NAMALWA (cell line): ENCODE measurements at regions not wholly inside any gene's neighbourhood (a gene's known extent, or its start where the extent isn't known, plus 50 kb on each side); places are given as distances from the start of the nearest gene placed in this dataset.
"Not testable (repeated sequence)": the region's sequence is repeated elsewhere in the genome, so short reads cannot be mapped to it uniquely, and the experiment has no call there.

Experiments used
- DNase-seq: peaks from one replicate; pipeline ENCODE4 v3.0.0-alpha.2; 2015; ENCODE audit warnings: low spot score

DNA sequence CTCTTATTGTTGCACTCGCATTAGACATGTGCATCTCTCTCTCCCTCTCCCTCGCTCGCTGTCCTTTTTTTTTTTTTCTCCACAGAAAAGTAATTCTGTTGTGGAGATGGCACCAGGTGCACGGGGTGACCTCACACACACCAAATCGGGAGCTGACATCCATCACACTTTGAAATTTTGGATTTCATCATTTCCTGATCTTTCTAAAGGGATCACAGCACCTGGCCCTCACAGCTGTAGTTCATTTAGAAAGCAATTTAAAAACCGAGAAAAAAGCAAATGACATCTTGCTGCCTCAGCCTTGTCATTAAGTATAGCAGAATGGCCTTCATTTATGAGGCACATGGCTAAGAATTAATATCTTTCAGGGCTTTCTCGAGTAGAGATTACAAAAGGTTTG lies 717.2 kb downstream of the RNF144A start:
- DNase-seq = peak; percentile 88

DNA sequence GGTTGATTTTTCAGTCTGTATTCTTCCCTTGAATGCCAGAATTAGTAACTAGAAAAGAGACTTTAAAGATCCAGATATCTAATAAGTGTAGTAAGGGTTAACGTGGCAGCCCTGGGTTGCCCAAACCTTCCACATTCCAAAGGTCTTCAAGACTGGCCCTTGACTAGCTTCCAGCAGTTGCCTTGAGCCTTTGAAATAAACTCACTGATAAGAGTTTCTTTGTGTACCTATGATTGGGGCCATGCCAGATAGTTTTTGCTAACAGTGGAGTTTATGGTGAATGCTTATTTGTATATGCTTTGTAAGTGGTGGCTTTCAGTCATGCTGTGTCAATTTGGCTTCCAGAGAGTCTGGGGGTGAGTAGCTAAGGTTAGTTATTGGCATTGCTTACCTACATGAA lies 722.3 kb downstream of the RNF144A start:
- no peak for DNase-seq

DNA sequence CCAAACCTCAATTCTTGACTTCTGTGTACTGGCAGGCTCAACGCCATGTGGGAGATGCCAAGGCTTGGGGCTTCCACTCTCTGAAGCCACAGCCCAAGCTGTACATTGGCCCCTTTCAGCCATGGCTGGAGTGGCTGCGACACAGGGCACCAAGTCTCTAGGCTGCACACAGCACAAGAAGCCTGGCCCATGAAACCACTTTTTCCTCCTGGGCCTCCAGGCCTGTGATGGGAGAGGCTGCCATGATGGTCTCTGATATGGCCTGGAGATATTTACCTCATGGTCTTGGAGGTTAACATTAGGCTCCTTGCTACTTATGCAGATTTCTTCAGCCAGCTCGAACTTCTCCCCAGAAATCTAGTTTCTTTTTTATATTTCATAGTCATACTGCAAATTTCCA lies 724.1 kb downstream of the RNF144A start:
- DNase-seq = not testable (repeated sequence)

DNA sequence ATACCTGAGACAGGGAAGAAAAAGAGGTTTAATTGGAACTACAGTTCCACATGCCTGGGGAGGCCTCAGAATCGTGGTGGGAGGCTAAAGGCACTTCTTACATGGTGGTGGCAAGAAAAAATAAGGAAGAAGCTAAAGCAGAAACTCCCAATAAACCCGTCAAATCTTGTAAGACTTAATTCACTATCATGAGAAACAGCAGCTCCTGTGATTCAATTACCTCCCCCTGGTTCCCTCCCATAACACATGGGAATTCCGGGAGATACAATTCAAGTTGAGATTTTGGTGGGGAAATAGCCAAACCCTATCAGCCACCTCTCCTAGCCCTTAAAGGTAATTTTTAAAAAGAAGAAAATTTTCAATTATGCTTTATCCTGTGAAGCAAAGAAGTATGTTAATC lies 728.8 kb downstream of the RNF144A start:
- no peak for DNase-seq

DNA sequence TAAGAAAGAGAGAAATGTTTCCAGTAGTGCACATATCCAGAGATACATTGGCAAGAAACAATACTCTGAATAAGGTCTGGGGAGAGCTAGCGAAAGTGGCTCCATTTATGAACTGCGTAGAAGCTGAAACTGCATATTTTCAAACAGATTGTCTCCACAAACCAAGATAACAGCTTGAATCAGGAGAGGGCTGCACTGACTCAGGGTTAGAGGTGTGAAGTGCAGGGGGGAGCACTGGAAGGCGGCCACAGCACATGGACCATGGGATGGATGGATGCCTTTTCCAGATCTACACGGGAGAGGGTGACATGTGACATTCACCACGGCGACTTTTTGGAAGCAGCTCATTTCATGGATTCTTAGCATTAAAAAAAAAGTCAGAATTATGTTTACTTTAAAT lies 729.4 kb downstream of the RNF144A start:
- no peak for DNase-seq

DNA sequence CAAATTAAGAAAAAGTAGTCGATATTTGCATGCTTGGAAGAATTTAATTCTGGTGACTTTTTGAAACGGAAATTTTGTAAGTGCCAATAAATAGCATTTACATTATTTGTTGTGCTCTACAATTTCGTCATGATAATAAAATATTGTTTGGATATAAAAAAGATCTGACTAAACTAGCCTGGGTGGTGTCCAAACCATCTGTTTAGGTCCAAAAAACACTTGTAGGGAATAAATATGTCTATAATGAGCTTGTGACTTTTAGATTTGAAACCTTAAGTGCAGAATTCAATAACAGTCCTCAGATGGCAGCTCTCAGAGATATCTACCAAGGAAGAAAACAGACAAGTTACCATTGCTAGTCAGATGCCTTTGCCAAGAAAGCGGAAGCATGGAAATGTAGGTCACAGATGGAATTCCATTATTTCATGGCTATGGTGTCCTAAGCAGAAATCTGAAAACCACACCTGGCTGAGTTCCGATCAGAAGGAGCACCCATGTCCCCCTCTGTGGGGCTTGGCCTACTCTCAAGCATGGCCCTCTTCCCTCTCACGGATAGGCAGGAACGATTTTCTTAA lies 731.1 kb downstream of the RNF144A start:
- no peak for DNase-seq

DNA sequence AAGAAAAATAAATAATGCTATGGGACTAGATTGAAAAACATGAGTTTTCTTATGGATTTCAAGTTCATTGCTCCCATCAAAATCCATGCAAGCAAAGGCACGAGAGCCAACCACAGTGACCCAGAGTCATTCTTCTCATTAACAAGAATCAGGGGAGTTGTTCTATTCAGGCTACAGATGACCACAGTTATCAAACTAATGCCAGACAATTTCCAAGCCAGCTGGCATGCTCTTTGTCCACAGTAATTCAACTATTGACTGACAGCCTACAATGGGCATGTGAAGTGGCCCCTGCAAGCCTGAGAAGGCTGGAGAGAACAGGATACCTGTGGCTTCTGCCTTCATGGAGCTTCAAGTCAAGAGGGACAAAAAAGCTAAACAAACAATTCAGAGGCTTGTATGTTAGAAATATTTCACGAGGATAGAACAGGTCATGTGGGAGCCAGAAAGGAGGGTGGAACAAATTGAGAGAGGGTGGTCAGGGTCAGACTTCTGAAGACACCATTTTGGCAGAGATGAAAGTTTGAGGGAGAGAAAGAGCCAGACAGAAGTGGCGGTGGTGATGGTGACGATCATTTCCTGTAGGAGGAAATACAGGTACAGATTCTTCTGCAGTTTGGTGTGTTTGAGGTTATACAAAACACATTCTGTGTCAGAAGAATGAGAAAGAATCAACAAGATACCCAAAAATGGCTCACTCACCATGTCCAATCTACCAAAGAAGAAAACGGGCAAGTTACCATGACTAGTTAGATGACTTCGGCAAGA lies 732.4 kb downstream of the RNF144A start:
- no peak for DNase-seq

DNA sequence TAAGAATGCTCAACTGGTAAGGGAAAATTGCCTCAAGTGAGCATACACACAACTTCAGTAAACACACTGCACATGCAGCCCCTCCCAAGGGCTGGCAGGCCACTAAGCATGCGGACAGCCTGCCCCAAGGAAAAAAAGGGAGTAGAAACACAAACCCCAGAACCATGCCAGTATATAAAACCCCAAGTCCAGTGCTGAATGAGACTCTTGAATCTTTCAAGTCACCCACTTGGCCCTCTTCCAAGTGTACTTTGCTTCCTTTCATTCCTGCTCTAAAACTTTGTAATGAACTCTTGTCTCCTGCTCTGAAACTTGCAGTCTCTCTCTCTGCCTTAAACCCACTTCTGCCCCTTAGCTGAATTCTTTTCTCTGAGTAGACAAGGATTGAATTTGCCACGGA lies 736.4 kb downstream of the RNF144A start:
- DNase-seq = no peak

DNA sequence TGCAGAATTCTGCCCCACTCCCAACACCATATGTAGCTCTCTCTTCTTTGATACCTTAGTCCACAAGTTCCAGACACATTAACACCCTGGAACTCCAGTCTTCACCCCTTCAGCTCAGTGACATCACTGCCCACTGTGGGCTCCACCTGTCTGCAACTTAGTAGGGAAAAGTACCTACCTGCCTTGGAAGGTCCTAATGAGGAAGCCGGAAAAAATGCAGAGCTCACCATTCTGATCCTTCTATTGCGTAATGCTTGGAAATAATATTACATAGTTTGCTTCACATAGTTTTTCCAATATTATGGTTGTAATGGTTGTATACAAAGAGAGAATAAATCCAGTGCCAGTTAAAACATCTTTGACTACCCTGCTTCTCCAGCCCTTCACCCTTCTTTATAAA lies 738.4 kb downstream of the RNF144A start:
- no peak for DNase-seq

DNA sequence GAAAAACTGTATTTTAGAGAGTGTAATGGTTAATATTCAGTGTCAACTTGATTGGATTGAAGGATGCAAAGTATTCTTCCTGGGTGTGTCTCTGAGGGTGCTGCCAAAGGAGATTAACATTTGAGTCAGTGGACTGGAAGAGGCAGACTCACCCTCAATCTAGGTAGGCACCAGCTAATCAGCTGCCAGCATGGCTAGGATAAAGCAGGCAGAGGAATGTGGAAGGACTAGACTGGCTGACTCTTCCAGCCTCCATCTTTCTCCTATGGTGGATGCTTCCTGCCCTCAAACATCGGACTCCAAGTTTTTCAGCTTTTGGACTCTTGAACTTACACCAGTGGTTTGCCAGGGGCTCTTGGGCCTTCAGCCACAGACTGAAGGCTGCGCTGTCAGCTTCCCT lies 740.3 kb downstream of the RNF144A start:
- DNase-seq = not testable (repeated sequence)

DNA sequence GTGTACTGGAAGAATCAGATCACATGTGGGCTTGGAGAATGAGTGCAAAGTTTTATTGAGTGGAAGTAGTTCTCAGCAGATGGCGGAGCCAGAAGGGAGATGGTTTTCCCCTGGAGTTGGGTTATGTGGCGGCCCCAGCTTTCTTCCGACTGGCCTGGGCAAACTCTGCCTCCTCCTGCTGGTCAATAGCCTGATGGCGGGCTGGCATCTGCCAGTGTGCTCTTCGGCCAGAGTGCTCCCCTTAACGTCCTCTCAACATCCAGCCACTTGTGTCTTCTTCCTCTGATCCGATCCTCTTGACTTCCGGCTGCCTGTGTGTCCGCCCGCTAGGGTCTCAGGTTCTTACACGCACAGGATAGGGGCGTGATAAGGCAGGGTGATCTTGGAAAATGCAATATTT lies 741.3 kb downstream of the RNF144A start:
- DNase-seq = no peak

DNA sequence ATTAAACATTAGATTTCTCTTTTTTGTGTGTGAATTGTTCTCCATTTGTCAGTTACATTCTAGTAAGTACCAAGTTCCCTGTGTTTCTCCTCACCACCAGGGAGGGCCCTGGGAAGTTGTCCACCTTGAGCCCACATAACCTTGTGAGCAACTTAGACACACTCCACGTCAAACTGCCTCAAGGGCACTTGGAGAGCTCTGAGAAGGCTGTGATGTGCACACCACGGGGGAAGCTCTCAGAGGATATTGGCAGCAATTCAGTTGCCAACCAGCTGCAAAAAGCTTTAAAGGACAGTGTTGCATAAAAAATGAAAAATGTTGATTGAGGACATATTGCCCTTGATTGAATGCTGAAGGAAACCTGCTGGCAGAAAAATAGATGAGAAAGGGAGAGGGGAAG lies 743.6 kb downstream of the RNF144A start:
- DNase-seq = no peak

DNA sequence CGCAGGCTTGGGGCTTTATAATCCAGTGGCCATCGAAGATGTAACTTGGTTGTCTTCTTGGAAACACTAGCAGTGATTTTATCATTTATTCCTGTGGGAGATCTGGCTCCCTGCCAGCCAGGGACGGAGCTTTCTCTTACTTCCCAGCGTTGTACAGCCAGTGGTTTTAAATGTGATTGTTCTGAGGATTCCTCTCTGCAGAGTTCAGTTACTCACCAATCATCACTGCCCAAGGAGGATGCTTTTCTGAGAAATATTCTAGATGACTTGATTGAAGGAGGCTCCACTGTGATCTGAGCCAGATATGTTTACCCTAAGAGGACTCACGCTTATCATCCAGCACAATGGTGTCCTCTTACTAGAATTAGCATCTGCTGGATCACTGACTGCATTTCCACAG lies 744.3 kb downstream of the RNF144A start:
- DNase-seq = no peak

DNA sequence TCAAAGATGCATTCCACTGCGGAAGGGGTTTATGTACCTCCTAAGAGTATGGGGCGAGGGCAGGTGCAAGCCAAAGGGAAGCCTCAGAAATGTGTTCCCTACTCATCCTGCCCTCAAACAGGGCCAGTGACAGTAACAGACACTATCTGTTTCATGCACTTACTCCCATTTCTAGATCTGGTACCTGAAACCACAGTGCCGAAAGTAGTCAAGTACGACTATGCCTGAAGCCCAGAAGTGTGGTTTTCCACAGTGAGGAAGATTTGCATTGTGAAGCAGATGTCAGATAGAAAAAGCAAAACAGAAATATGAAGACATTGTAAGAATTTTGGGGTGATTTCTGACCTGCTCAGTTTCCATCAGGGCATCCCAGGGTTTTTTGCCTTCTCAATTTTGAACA lies 748.7 kb downstream of the RNF144A start:
- DNase-seq = no peak

DNA sequence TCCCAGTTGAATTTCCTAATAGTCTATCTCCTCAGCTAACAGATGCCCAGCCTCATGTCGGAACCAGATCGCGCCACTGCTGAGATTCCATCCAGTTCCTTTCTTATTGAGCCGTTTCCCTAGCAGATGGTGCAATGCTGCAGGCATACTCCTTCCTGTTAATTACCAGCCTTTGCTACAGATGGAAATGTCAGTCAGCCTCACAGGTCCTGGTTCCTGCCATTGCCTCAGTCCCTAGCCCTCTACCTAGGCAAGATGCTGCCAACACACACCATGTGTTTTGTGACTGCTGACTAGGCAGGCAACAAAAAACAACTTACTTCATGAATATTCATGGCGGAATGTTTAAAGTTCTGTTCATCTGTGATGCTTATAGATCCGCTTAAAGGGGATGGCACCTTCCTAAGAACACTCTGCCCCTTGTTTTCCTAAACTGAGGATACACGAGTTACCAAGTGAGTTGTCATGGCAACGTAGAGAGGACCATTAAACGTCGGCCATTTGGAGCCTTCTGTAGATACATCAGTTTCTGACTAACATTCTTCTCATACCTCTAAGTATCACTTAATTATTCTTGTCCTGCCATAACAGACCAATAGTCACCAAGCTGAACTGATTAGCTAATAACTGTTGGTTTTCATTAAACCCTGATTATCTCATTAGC lies 749.5 kb downstream of the RNF144A start:
- DNase-seq = no peak

DNA sequence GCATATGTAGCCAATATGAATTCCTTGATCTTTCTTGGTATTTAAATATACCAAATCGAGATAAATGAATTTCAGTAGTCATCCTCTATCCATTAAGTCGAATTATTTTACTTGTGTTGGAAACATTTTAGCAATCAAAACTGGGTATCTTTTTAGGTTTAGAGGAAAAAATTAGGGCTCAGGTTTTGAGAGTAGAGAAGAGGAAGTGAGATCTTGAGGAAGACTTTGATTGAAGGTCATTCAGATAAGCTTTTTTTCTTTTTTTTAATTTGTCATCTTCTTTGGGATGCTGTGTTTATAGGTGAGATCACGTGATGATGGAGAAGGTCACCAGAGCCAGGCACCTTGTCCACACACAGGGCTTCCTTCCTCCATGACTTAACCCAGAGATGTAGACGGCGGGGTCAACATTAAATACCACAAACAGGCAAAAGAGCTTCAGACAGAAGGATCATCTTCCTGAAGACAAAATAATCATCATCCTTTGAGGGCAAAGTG lies 750.1 kb downstream of the RNF144A start:
- no peak for DNase-seq

DNA sequence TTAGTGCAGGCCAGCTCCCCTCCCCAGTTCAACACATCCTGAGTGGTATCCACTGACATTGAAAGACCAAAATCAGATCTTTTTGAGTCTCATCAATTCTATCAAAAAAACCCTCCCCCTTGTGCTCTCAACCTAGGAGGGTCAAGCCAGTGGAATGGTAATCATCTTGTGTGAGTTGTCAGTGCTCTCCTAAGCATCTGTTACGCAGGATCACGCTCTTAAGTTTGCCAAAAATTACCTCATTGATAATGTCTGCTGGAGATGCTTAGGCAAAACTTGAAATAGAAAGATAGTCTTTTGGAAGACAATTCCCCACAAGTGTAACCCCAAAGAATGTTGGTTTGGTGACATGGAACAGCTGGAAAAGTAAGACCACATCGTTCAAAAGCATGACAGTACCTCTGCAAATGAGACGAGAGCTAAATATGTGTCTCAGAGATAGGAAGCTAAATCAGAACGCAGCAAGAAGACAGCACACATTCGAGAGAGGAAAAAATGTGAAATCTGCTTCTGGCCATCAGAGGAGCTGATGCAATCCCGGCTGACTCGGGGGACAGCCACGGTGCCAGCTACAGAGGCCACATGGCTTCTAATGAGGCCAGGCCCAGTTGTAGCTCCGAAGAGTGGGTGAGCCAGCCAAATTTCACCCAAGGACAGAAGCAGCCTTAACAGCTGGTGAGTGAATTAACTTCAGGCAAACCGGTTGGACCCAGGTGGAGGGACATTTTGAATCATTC lies 753.9 kb downstream of the RNF144A start:
- no peak for DNase-seq

DNA sequence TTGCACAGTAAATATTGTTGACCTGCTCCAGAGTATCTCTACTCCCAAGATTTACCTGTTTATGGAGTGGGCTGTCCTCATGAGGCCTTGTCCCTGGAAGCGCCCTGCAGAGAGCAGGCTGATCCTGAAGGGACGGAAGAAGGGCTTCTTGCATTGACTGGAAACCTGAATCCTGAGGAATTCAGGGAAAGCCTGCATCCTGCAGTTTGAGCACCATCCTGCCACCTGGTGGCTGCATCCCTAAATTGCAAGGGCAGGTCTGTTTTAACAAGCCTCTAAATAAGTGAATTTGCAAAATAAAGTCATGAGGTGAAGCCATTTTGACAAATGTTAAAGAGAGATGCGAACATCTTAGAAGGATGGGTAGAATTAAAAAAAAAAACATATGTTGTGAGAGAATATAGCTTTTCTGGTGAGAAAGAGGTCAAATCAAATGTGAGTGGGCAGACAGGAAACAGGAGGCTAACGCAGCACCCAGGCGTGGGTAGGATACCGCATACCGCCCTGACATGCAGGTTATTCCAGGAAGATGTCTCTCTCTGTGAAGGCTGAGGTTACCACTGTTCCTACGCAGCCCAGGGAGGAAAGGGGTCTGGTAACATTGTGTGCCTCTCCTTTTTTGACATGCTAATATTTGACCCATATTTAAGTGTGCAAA lies 754.9 kb downstream of the RNF144A start:
- peak; percentile 62 for DNase-seq

DNA sequence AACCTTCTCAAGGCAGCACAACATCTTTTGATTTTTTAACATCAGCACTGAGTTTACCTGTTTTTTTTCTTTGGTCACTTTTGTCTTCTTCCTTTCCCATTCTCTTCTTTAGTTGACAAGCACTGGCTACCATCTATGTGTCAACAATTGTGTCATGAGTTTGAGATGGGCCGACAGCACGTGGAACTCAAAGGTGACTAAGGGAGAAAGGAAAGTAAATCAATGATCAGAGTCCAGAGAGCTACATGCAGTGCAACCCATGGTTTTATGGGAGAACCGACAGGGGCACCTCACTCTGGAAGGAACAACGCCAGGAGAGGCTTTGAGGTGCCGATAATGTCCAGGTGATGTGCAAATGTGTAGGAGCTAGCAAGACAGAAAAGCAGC lies 755.5 kb downstream of the RNF144A start:
- DNase-seq = no peak

DNA sequence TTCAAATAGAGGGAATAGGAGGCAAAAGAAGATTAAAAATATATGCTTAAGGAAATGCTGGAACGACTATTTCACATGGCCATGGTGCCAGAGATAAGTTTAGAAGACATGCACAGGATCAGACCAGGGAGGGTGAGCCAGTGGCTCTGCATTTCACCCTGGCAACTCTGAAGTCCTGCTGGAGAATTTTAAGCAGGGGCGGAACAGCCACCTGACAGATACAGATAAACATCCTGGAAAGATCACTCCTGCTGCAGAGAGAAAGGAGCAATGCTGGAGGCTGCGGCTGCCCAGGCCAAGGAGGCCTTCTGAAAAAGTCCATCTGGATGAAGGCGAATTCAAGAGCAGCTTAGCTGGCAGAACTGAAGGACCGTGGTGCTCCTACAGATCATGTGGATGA lies 755.9 kb downstream of the RNF144A start:
- DNase-seq = no peak

DNA sequence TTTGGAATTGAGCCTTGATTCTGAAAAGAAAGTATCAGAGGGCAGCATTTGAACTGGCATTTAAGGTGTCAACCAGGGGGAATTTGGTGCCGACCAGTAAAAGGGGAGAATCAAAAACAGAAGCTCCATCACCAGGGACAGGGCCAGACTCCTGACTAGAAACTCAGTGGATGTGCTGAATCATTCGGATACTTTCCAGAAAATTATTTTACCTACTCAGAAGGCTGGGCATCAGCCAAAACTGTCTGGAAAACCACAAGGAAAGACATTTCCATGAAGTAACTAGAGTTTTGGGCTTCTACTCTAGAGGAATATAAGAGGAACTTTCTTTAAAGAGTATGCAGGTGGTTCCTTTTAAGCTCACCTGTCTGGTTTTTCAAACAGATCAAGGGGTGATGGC lies 756.6 kb downstream of the RNF144A start:
- DNase-seq = no peak

DNA sequence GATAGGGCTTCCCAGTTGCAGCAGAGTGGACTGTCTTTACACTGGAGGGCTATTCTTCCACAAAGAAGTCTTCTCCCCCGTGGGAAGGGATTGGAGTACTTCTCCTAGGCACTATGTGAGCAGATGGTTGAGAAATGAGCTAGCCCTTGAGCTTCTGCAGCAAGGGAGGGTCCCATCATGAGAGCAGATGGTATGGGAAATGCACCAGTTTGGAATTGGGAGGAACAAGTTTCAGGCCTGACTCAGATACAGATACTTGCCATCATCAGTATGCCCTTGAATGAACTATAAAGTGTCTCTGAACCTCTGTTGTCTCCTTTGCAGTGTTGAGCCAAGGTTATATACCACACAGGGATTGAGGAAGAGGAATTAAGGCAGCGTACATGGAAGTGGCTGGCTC lies 757.4 kb downstream of the RNF144A start:
- DNase-seq = no peak
